GM19099 (cell line): ENCODE measurements at regions not wholly inside any gene's neighbourhood (a gene's known extent, or its start where the extent isn't known, plus 50 kb on each side); places are given as distances from the start of the nearest gene placed in this dataset.

Experiments used
- POLR2A ChIP-seq: IDR thresholded peaks from 3 replicates; pipeline ENCODE4 v1.6.1; 2011; ENCODE audit warnings: low read depth; ENCODE audit not compliant: insufficient read length; ENCODE audit errors: extremely low read depth

DNA sequence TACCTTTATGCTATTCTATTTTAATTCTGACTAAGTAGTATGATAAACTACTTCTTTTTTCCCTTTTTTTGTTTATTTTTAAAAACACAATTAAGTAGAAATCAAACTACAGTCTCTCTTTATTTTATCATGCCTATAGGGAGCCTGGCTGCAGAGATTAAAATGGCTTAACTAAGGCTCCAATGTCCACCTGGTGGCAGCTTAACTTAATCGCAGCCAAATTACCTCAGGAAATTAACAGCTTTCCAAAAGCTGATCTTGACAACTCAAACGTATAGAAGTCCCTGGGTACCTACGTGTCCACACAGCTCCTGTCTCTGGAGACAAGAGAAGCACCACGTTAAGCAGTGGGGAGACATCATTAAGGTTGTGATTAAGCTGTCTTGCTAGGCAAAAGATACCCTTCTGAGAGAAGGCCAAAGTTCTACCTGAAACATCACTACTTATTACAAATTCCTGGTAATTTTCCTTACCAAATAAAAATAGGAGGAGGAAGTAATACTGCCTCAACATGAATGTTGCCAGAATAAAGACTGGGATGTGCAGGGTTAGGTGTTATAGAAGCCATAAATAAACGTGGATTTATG is 63.2 kb upstream of the SNX19 start:
- no peak for TF ChIP-seq POLR2A

GRCh38 chr11:130980071-130980862 is 64.0 kb upstream of the SNX19 start:
- TF ChIP-seq POLR2A: no peak

- TF ChIP-seq POLR2A: no peak
Measured at GRCh38 chr11:130992788-130993187, 76.5 kb upstream of the SNX19 start.

GRCh38 chr11:130994043-130994442 is 77.8 kb upstream of the SNX19 start:
- no peak for TF ChIP-seq POLR2A

DNA sequence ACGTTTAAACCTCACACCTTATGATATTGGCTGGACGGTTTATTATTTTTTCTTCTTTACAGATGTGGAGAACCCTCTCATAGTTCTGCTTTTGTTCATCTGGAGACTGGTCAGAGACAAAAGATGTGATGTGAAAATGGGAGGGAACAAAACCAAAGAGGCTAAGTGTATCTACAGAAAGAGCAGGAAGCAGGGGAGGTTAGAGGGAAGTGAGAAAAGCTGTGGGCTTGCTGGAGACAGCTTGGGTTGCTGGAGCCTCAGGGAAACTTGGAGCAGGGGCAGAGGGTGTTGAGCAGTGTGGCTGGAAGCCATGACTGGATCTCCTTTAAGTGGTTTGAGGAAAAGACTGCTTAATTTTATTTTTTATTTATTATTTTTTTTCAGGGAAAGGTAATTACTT is 79.0 kb upstream of the SNX19 start:
- TF ChIP-seq POLR2A: no peak

- no peak for TF ChIP-seq POLR2A
Measured at GRCh38 chr11:130997278-130997677, 81.0 kb upstream of the SNX19 start.

- no peak for TF ChIP-seq POLR2A
Measured at GRCh38 chr11:130999086-130999485, 82.8 kb upstream of the SNX19 start.

DNA sequence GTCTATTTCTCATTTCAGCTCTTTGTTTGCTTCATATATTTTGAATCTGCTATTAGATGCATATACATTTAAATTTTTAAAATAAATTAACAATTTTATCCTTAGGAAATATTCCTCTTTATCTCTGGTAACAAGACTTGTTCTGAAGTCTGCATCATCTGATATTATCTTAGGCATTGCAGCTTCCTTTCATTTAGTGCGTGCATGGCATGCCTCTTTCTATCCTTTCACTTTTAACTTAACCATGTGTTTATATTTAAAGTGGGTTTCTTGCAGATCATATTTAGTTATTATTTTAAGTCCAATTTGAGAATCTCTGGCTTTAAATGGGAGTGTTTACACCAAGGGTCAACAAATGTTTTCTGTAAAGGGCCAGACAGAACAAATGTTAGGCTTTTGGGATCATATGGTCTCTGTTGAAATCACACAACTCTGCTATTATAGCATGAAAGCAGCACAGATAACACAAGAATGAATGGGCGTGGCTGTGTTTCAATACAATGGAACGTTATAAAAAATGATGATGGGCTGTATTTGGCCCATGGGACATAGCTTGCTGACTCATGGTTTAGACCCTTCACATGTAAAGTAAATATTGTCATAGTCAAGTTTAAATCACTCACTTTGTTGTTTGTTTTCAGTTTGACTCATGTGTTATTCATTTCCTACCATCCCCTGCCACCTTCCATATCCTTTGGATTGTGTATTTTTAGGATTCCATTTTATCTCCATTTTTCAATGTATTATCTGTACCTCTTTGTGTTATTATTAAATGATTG is 83.9 kb upstream of the SNX19 start:
- TF ChIP-seq POLR2A: no peak

DNA sequence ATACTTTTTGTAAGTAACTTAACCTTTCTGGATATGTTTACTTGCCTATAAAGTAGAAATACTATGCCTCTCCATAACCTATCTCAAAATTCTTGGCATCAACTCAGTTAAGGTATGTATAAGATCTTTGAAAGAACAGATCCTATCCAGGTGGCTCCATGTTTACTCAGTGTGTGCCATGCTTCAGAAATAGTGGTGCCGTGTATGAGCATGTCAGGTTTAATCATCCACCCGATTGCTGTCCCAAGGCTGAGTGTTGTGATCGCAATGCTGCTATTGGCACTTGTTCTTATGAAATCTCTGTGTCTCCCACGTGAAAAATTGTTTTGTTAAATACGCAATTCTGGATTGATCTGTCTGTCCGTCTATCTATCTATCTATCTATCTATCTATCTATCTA is 85.9 kb upstream of the SNX19 start:
- TF ChIP-seq POLR2A: no peak

DNA sequence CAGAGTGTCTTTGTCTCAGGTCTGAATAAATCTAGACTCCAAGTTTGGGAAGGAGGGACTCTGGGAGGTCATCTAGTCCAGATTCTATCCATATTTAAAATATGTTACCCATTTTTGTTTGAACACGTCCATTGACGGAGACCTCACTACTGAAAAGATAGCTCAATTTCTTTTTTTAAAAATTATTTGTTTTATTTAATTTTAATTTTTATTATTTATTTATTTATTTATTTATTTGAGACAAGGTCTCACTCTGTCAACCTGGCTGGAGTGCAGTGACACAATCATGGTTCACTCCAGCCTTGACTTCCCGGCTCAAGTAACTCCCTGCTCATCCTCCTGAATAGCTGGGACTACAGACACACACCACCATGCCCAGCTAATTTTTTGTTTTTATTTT is 89.5 kb upstream of the SNX19 start:
- TF ChIP-seq POLR2A: no peak

DNA sequence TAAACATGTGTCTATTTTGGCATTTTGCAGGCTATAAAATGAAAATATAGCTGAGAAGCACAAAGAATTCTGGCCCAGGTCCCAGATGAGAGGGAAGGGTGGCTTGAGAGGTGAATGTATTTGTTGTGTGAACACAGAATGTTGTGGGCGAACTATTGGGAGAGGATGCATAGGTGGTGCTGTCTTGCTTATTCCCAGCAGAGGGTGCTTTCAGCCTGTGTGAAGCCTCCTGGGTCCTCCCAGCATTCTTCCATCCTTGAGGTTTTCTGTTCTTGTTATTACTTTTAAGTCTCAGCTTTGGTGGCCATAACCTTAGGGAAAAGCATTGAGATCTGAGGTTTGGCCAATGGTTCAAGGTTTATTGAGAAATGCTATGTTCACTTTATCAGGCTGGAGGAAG is 108.7 kb upstream of the SNX19 start:
- TF ChIP-seq POLR2A: no peak

GRCh38 chr11:131025421-131026125 is 109.3 kb upstream of the SNX19 start:
- TF ChIP-seq POLR2A: no peak

DNA sequence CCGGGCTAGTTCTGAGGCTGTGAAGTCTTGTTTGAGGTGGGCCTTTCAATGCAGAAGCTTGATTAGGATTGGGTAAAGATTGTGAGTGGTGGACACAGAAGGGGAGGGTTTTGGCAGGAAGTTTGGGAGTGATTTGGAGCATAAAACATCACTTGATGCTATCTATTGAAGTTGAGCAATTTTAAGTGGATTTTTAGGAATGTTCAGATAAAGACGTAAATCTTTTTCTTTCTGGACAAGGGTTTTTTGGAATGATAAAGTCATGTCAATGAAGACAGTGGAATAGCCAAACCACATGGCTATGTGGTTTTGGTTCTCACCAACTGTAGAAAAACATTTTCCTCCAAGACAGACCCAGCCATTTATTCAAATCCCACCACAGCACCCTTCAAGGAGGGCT is 111.2 kb upstream of the SNX19 start:
- TF ChIP-seq POLR2A: no peak

- no peak for TF ChIP-seq POLR2A
Measured at GRCh38 chr11:131033151-131033651, 116.9 kb upstream of the SNX19 start.

GRCh38 chr11:131036514-131036913 is 120.2 kb upstream of the SNX19 start:
- no peak for TF ChIP-seq POLR2A
